HG03565 (cell line): ENCODE measurements at regions not wholly inside any gene's neighbourhood (a gene's known extent, or its start where the extent isn't known, plus 50 kb on each side); places are given as distances from the start of the nearest gene placed in this dataset.

Source experiments
- ATAC-seq: cut with Tn5 transposase; IDR thresholded peaks from one replicate; pipeline ENCODE4 v1.9.1; 2021; ENCODE audit warnings: mild to moderate bottlenecking, moderate library complexity; ENCODE audit not compliant: unreplicated experiment

- ATAC-seq: no peak
These were observed 92.9 kb downstream of the TXNL1 start for GRCh38 chr18:56545464-56545863.

- ATAC-seq: no peak
These were observed 95.9 kb downstream of the TXNL1 start for GRCh38 chr18:56542476-56542875.

GRCh38 chr18:56541793-56542192 is 96.6 kb downstream of the TXNL1 start:
- no peak for ATAC-seq

GRCh38 chr18:56541340-56541739 is 97.1 kb downstream of the TXNL1 start:
- ATAC-seq: no peak

- no peak for ATAC-seq
These were observed 99.6 kb downstream of the TXNL1 start for GRCh38 chr18:56538746-56539145.

GRCh38 chr18:56532176-56532840 is 106.1 kb downstream of the TXNL1 start:
- peak; percentile 98 for ATAC-seq

GRCh38 chr18:56522816-56523215 is 115.6 kb downstream of the TXNL1 start:
- ATAC-seq: no peak

GRCh38 chr18:56521263-56521662 is 117.1 kb downstream of the TXNL1 start:
- ATAC-seq: no peak

GRCh38 chr18:56517761-56518160 is 120.6 kb downstream of the TXNL1 start:
- no peak for ATAC-seq

GRCh38 chr18:56517196-56517595 is 121.2 kb downstream of the TXNL1 start:
- no peak for ATAC-seq

GRCh38 chr18:56516789-56517188 is 121.6 kb downstream of the TXNL1 start:
- no peak for ATAC-seq

GRCh38 chr18:56515522-56515921 is 122.9 kb downstream of the TXNL1 start:
- ATAC-seq: no peak

- peak; percentile 73 for ATAC-seq
These were observed 126.4 kb downstream of the TXNL1 start for GRCh38 chr18:56511996-56512395.

- no peak for ATAC-seq
These were observed 128.3 kb downstream of the TXNL1 start for GRCh38 chr18:56510108-56510507.

- ATAC-seq: no peak
These were observed 128.7 kb downstream of the TXNL1 start for GRCh38 chr18:56509656-56510055.

- no peak for ATAC-seq
These were observed 129.9 kb downstream of the TXNL1 start for GRCh38 chr18:56508370-56509036.

- ATAC-seq: no peak
These were observed 132.4 kb downstream of the TXNL1 start for GRCh38 chr18:56505971-56506370.

- no peak for ATAC-seq
These were observed 133.1 kb downstream of the TXNL1 start for GRCh38 chr18:56505293-56505692.

GRCh38 chr18:56501896-56502295 is 136.5 kb downstream of the TXNL1 start:
- no peak for ATAC-seq

- ATAC-seq: no peak
These were observed 142.5 kb downstream of the TXNL1 start for GRCh38 chr18:56495884-56496283.

- ATAC-seq: no peak
These were observed 144.9 kb downstream of the TXNL1 start for GRCh38 chr18:56493531-56493930.

GRCh38 chr18:56492136-56492535 is 146.3 kb downstream of the TXNL1 start:
- ATAC-seq: no peak

- no peak for ATAC-seq
These were observed 147.4 kb downstream of the TXNL1 start for GRCh38 chr18:56490942-56491341.
